ENCODE measurements at regions not wholly inside any gene's neighbourhood (a gene's known extent, or its start where the extent isn't known, plus 50 kb on each side); places are given as distances from the start of the nearest gene placed in this dataset.
A peak's percentile ranks its signal among the peaks of the same experiment; 100 is the strongest.
"Not testable (repeated sequence)": the region's sequence is repeated elsewhere in the genome, so short reads cannot be mapped to it uniquely, and the experiment has no call there.

DNA sequence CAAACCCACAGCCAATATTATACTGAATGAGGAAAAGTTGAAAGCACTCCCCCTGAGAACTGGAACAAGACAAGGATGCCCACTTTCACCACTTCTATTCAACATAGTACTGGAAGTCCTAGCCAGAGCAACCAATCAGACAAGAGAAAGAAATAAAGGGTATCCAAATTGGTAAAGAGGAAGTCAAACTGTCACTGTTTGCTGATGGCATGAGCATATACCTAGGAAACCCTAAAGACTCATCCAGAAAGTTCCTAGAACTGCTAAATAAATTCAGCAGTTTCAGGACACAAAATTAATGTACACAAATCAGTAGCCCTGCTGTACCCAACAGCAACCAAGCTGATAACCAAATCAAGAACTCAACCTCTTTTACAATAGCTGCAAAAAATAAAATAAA, 220.0 kb downstream of the SYK start:
- not testable (repeated sequence) for FAIRE-seq

DNA sequence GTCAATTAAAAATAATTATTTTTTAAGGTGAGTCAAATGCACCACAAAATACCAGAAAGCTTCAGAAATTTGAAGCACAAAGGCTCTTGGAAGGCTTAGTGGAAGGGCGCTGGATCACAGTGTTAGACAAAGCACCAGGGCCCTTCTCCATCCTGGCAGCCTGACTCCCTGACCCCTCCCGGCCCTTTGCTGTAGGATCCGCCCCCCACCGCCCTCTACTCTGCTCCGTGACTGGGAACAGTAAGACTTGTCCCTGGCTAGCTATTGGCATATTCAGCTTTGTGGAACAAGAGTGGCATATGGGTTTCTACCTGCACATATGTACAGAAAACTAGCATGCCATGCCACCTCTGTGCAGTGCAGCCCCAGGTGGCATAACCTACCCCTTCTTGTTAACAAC, 222.1 kb downstream of the SYK start:
- FAIRE-seq (no peak), DNase-seq (ENCODE audit: low spot score) (no peak)

More for the DNA sequence above, 220.0 kb downstream of the SYK start:
- not testable (repeated sequence) for DNase-seq (ENCODE audit: low spot score)

DNA sequence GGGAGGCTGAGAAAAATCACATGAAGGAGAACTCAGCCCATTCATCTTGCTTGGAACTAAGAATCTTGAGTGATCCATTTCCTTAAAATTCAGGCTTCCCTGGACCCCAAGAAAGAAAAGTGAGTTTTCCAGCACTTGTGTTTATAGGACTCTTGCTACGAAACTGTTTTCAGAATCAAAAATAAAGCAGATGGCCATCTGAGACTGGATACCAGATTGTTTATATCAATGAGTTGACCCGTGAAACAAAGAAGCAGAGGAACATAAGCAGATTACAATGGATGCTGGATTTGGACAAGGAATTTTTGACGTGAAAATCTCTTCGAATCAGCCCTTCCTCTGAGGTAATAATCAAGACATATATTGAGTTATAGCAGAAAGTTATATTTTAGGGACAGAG, 223.2 kb downstream of the SYK start:
- DNase-seq (ENCODE audit: low spot score) (no peak), FAIRE-seq (no peak)

DNA sequence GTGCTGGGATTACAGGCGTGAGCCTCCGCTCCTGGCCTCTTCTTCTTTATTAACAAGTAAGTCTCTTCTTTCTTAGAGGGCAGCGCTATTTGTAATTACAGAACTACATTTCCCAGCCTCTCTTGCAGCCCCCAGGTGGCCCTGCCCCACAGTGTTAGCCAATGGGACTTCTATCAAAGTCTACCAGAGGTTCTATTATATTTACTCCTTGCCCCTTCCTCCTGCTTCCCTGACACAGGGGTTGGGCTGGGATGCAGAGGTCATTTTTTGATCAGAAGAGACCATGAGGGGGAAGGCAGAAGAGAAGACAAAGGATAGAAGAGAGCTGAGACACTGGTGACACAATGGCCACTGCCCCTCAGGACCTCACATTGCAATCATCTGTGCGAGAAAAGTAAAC, 224.2 kb downstream of the SYK start:
- FAIRE-seq (no peak), DNase-seq (ENCODE audit: low spot score) (no peak)

DNA sequence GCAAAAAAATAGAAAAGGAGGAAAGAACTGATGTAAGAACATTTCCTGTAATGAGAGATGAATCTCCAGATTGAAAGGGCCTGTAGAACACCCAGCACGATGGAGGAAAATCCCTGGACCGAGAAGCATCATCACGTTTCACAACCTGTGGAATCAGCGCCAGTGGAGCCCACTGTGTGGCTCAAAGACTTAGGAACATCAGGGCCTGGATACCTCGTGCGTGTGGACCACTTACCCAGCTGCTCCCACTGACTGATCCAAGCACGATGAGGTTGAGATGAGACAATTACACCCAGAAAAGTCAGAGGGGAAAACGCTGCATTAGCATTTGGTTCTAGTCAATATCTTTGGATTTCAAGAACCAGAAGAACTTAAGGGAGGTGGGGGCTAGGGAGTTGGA, 224.6 kb downstream of the SYK start:
- DNase-seq (ENCODE audit: low spot score) = no peak
- FAIRE-seq = no peak

DNA sequence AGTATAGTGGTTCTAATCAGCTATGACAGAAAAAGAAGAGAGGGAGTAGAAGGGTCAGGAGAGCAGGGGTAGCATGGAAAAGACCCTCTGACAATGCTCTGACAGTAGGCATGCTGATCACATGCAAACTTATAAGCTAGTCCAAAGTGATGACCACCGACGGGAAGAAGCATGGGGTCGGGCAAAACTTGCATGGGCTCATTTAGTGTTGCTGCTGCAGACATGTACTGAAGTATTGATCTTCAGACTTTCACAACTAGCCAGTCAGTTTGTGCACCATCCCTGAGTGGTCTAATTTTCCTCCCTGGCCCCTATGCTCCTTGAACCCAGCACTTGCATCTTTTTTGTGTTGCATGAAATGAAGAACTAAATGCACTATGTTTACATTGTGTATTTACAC, 225.4 kb downstream of the SYK start:
- FAIRE-seq = no peak
- no peak for DNase-seq (ENCODE audit: low spot score)

DNA sequence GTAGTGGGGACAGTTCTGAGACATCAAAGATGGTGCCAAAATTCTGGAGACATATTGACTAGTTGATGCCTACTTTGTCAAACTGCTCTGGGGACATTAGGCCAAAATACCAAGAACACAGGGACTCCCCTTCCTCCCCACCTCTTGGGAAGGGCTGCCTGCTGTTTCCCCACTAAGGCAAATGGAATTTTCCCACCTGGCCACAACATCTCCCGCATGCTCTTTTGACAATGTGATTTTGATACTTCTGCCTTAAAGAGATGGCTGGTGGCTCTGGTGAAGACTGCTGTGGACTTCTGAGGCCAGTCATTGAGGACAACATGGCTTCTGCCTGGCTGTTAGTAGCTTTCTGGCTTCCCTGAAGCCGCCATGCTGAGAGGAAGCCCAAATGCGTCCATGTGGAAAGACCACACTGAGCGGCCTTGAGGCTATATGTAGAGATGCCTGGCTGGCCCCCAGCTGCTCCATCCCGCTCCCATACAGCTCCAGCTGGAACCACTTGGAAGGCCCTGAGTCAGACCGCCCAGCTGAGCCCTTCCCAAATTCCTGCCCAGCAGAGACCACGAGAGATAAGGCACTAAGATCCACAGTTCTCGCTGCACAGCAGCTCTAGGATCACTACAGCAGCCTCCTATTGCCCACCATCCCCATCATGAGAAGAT, 226.7 kb downstream of the SYK start:
- peak; percentile 14 for DNase-seq (ENCODE audit: low spot score)
- FAIRE-seq = no peak

DNA sequence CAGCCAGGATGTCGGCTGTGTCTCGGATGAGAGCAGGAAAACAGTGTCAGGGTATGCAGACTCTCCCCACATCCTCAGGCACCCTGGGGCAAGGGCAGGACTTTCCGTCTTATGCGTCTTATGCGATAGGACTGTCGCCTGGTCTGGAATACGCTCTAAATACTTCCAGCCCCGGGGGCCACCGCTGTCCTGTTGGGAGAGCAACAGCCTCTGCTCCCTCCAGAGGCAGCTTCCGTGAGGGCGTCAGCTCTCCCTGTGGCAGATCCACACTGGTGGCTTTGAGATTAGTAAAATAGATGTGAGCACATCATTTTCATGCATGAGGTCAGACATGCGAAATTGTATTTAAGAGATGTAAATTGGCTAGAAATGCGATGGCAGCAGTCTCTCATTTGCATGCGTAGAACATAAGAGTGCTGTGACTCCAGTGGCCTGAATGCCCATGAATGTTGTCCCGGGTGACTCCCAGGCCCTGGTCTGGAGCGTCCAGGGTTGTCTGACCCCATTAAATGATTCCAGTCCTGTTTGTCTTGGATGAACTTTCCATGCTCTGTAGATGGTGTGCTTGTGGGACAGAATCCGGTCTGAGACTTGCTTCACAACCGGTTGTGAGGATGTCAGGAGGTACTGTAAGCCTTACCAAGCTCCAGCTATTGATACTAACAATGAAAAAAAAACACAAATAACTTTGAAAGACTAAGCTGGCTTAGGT, 228.2 kb downstream of the SYK start:
- DNase-seq (ENCODE audit: low spot score) (no peak), FAIRE-seq (no peak)

DNA sequence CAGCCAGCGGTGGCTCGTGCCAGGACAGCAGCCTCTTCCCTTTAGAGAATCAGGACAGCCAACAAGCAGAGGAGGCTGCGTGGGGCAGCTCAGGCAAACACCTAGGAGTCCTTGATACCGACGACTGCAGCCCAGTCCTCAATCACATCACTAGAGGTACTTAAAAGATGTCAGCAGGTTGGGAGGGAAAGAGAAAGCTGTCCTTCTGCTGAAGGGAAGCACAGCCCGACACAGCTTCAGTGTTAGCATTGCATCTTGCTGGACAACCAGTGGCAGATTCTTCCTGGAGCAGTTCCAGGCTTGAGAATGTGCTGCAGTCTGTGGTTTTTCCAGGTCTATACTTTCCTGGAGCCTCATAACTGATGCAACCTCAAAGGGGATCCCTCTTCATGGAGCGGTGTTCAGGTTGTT, 230.5 kb downstream of the SYK start:
- FAIRE-seq (no peak), DNase-seq (ENCODE audit: low spot score) (no peak)

DNA sequence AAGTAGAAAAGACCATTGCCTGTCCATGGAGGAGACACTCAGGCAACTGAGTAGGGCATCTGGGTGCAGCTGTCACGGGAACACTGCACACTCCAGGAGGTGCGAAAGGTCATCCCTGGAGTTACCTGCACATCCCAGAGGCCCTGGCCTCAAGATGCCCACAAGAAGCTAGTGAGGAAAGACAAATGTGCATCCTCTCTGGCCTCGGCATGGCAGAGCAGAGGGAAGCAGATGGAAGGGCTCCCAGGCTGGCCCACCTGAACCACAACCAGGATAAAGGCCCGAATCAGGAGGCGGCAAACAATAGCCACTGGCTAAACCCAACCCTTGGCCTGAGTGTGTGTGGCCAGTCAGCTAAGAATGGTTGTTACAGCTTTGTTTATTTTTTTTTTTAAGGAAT, 231.7 kb downstream of the SYK start:
- FAIRE-seq (no peak), DNase-seq (ENCODE audit: low spot score) (no peak)

DNA sequence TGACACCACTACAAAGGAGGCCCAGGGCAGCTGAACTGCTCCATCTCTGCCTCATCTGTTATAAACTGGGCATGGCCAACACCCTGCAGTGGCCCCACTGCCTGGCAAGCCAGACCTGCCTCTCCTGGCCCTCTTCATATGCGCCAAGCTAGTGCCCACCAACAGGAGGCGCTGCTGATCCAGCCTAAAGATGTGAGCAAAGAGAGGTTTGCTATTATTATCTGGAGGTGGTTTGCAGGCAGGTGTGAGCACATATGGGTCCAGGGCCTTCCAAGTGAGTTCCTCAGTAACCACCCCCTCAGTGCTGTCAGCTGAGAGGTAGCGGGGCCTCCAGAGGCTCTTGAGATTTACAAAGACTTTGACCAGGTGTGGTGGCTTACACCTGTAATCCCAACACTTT, 232.2 kb downstream of the SYK start:
- no peak for FAIRE-seq
- no peak for DNase-seq (ENCODE audit: low spot score)

DNA sequence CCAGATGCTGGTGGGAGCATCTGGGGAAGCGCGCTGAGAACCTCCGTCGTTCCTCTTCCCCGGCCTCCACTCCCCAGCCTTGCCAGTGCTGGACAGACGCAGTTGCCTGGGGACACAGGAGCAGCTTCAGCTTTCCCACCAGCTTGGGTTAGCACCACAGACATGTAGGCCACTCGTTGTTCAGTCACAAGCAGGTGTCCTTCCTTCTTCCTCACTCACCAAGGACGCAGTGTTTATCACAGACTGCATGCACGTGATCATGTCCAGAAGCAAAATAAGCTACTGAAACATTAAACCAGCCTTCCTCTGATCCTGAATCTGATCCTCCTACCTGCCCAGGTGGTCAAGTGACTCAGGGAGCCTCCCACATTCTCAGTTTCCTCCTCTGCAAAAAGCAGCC, 232.9 kb downstream of the SYK start:
- no peak for DNase-seq (ENCODE audit: low spot score)
- no peak for FAIRE-seq

DNA sequence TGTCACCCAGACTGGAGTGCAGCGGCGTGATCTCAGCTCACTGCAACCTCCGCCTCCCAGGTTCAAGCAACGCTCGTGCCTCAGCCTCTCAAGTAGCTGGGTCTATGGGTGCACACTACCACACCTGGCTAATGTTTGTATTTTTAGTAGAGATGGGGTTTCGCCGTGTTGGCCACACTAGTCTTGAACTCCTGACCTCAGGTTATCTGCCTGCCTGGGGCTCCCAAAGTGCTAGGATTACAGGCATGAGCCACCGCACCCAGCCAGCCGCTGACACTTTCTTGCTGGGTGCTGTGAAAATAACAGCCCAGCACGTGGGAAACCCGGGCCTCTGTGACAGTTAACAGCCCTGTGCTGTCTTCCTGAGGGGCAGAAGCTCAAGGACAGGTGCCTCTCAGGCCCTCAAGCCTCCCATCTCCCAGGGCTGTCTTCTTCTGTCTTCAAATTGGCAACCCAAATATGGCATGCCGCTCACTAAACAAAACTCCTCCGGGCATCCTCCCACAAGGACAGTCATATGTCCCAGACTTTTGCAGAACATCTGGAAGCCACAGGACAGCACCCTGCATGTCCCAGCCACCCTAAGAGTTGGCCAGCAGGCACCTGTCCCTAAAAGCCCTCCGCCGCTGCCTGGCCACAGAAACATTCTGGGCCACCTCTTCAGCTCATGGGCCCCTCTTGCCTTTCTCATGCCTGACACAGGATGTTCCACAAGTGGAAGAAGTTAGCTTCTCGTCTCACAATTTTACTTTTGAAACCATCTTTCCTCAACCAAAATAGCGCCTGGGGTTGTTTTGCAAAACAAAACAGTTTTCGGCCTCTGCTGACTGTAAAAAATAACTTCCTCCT, 233.6 kb downstream of the SYK start:
- FAIRE-seq = no peak
- no peak for DNase-seq (ENCODE audit: low spot score)

DNA sequence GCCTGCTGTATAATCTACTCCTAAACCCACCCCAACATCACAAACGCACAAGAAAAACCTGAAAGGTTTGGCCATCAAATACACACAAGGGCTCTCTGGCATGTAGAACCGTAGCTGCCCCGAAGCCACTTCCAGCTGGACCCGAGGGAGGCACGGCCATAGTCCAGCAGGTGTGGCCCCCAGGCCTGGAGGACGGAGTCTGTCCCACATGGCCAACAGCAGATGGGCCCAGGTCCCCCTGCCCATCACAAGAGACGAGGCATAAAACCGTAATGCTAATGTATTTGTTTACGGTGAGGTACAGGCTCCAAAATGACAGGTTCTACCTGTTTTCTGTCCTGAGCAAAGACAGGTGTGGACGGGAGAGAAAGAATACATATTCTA, 234.2 kb downstream of the SYK start:
- FAIRE-seq (no peak), DNase-seq (ENCODE audit: low spot score) (no peak)

DNA sequence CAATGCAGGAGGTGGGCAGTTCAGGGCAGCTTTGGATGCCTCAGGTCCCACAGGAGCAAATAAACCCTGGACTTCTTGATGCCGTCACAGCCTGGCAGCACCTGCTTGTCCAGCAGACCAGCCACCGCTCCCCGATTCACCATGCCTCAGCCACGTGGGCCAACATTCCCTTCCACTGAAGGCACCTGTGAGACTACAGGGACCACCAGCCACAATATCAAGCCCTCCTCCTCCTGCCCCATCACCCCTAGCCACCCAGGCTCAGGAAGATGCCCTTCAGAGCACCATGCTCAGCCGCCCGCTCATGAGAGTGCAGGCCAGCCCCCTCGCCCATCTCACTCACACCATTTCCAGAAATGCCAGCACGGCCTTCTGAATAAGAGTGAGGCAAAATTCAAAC, 234.7 kb downstream of the SYK start:
- FAIRE-seq (no peak), DNase-seq (ENCODE audit: low spot score) (no peak)

DNA sequence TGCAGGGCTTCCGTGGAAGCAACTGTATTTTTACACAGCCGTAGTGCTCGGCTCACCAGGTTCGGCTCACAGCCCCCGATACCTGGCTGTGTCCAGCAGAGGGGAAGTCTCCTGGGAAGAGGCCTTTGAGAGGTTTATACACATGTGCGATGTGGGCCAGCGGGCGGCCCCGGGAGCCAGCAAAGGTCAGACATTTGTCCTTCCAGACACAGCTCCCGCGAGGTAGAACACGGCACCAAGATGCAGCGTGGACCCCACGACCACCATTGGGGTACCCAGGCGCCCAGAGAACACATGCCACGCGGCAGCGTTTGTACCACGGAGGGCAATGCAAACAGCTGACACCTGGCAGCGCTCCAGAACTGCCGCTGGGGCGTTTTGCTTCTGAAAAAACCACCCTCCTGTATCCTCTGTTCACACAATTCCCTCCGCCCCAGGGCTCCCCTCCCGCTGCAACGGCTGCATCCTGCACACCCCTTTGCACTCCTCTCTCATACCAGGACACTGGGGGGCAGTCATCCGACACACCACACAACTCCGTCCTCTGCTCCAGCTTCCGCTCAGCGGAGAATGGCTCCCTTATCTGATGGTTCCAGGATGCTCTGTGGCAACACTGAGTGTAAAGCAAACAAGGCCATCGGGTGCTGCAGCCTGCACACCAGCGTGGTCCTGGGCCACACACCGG, 235.3 kb downstream of the SYK start:
- peak; percentile 43 for FAIRE-seq

DNA sequence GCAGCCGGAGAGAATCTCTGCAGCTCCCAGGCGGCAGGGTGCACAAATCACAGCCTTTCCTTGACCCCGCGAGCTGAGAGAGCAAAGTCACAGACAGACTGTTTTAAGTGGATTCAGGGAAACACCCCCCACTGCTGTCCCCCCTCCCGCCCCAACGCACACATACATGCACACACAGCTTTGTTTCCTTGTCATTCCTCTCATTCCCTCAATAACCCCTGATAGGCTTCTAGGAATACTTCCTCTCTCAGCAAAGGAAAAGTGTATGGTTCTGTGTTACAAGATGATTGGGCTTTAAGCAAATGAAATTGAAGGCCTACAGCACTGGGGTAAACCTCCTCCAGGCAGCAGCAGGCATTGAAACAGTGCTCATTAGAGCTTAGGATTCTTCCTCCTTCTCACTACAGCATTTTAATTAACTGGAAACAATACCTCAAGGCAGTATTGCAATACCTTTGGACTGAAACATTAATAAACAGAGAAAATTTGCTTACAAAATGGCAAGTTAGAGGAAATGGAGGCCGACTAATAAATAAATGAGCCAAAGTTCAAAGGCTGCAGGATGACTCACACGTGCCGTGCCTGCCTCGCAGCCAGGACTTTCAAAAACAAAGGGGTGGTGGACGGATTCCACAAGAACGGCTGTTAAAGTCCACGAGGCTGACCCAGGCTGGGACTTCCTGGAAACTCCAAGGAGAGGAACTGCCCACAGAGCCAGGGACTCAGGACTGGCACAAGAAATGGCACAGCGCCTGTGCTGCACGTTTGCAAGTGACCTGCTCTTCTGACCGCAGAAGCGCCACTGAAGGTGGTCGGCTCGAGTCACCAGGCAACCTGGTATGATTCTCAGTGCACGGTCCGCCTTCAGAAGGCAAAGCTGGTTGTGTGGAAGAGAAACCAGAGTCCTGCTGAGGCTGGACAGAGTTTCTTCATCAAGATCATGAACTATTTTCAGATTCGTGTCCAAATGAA, 236.2 kb downstream of the SYK start:
- DNase-seq (ENCODE audit: low spot score) (peak; percentile 81), FAIRE-seq (peak; percentile 77)

More for the DNA sequence above, 235.3 kb downstream of the SYK start:
- peak; percentile 90 for DNase-seq (ENCODE audit: low spot score)

DNA sequence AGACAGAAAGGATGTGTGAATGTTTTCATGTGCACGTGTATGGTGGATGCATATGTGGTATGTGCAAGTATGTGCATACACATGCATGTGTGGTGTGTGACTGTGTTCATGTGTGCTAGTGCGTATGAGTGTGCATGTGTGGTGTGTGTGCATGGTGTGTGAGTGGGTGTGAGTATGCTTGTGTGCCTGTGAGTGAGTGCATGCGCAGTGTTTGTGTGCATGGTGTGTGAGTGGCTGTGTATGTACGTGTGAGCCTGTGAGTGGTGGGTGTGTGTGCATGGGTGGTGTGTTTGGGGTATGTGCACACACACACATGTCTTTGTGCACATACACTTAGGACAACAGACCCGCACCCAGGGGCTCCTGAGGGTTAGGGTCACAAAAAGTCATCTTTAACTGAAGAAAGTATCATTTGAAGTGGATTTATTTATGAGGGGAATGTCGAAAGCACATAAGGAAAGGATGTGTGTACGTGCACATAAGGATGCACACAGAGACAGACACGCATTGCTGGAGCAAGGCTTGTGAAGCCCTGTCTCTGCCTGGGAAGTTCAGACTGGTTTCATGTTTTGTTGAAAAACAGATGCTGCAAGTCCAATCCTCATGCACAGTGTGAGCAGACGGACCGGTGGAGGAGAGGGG, 237.0 kb downstream of the SYK start:
- no peak for FAIRE-seq
- DNase-seq (ENCODE audit: low spot score) = no peak

DNA sequence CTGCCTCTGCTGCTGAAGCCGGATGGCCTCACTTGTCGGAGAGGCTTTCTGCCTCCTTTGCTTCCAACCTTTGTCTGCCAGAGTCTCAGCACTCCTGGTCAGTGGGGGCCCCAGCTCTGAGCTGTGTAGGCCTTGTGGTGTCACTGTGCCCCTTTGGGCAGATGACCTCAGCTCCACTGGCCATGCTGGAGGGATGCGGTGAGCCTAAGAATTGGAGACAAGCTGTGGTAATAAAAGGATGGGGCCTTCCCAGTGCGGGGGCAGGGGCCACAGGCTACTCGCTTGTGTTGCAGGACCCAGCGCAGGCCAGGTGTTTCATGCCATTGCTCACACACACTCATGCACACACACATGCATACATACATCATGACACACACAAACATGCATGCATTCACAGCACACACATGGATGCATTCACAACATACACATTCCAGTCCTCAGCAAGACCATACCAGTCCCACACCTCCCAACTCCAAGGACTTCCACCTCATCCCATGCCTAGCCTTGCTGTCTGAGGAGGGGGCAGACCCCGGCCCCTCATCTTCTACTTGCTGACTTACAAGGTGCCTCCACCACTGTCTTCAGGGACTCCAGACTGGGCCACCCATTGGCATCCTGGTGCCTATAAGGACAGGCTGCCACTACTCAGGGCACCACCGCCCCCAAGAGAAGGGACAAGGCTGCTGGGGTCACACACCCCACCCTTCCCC, 237.7 kb downstream of the SYK start:
- DNase-seq (ENCODE audit: low spot score) (no peak), FAIRE-seq (no peak)

DNA sequence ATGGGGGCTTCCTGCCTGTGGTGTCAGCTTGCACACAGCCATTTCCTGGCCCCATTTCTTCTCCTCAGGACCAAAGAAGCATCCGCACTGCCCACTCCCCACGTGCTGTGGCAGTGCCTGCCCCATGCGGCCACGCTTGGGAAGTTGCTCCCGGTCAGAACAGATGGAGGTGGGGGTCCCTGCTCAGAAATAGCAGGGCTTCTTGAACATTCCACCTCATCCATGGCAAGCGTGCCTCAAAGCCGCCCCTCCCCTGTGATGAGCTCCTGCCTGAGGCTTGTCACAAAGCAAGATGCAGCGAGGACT, 238.2 kb downstream of the SYK start:
- DNase-seq (ENCODE audit: low spot score) (no peak), FAIRE-seq (no peak)

All from RCC 7860 (cell line).